SK-N-DZ (cell line): ENCODE measurements at regions not wholly inside any gene's neighbourhood (a gene's known extent, or its start where the extent isn't known, plus 50 kb on each side); places are given as distances from the start of the nearest gene placed in this dataset.
"Not testable (repeated sequence)": the region's sequence is repeated elsewhere in the genome, so short reads cannot be mapped to it uniquely, and the experiment has no call there.

Experiments used
- DNase-seq: peaks from one replicate; pipeline ENCODE4 v3.0.0-alpha.2; 2015; ENCODE audit warnings: low spot score
- small RNA-seq, 2 experiments: library from RNA; depleted of rRNA; stranded (forward); fragments of <200 nt; gene quantifications; one replicate each; pipeline ENCODE3, GENCODE V24; 2014

- no peak for DNase-seq
Measured at GRCh38 chr4:72679666-72680065, 110.6 kb upstream of the ADAMTS3 start.

- DNase-seq: no peak
Measured at GRCh38 chr4:72677886-72678285, 108.9 kb upstream of the ADAMTS3 start.

GRCh38 chr4:72677265-72677664, 108.2 kb upstream of the ADAMTS3 start:
- no peak for DNase-seq

GRCh38 chr4:72671980-72672379, 103.0 kb upstream of the ADAMTS3 start:
- no peak for DNase-seq

- no peak for DNase-seq
Measured at GRCh38 chr4:72670521-72670920, 101.5 kb upstream of the ADAMTS3 start.

- DNase-seq: no peak
Measured at GRCh38 chr4:72666910-72667309, 97.9 kb upstream of the ADAMTS3 start.

- no peak for DNase-seq
Measured at GRCh38 chr4:72665171-72665968, 96.3 kb upstream of the ADAMTS3 start.

GRCh38 chr4:72663828-72664227, 94.8 kb upstream of the ADAMTS3 start:
- DNase-seq: no peak

GRCh38 chr4:72661830-72662229, 92.8 kb upstream of the ADAMTS3 start:
- no peak for DNase-seq

- DNase-seq: no peak
Measured at GRCh38 chr4:72641611-72642010, 72.6 kb upstream of the ADAMTS3 start.

GRCh38 chr4:72636866-72637265, 67.8 kb upstream of the ADAMTS3 start:
- not testable (repeated sequence) for DNase-seq

GRCh38 chr4:72635931-72636330, 66.9 kb upstream of the ADAMTS3 start:
- not testable (repeated sequence) for DNase-seq

- not testable (repeated sequence) for DNase-seq
Measured at GRCh38 chr4:72632253-72632652, 63.2 kb upstream of the ADAMTS3 start.

GRCh38 chr4:72631296-72631695, 62.3 kb upstream of the ADAMTS3 start:
- DNase-seq: no peak

- DNase-seq: no peak
Measured at GRCh38 chr4:72629540-72629939, 60.5 kb upstream of the ADAMTS3 start.

GRCh38 chr4:72627723-72628122, 58.7 kb upstream of the ADAMTS3 start:
- no peak for DNase-seq

Small RNAs in the stretch of these regions (small RNA-seq; reads per million reads assigned to genes)
- gene RNU4ATAC9P: 0.03 to 0.13 reads per million in 2 experiments
